H1 (cell line): ENCODE measurements at regions not wholly inside any gene's neighbourhood (a gene's known extent, or its start where the extent isn't known, plus 50 kb on each side); places are given as distances from the start of the nearest gene placed in this dataset.

Experiments used
- CTCF ChIA-PET: fragments of 300-600 bp; sonication (Branson Sonifier 250); formaldehyde crosslinking; loops from one replicate; lab custom pipeline; 2021; ENCODE audit not compliant: partially characterized antibody; lab: Charles Lee
- POLR2A ChIA-PET: fragments of 300-600 bp; sonication (Branson Sonifier 250); formaldehyde crosslinking; loops from one replicate; lab custom pipeline; 2021; ENCODE audit warnings: inconsistent platforms; ENCODE audit not compliant: partially characterized antibody; lab: Charles Lee
- DNase-seq, 2 experiments: peaks; one replicate each; pipeline versions ENCODE4 v3.0.0 to v3.0.0-alpha.2; 2010 to 2022; ENCODE audit warnings: low spot score in 2 of 2, low read depth in 1 of 2, mixed read lengths in 1 of 2
- FAIRE-seq: peaks from 2 replicates; lab custom pipeline; 2011; peaks lifted over from hg19 to GRCh38; lab: Jason Lieb, UNC
- H2AFZ ChIP-seq: 2 replicates; pipeline ENCODE4 v1.8.1; 2012; ENCODE audit warnings: low read length, inconsistent platforms
- H2AK5ac ChIP-seq: 2 replicates; pipeline ENCODE4 v1.6.1; 2013; ENCODE audit warnings: low read depth, low read length
- H2BK120ac ChIP-seq: replicated peaks from 2 replicates; pipeline ENCODE3; 2013; ENCODE audit warnings: low read depth, low read length, inconsistent platforms
- H2BK12ac ChIP-seq: 2 replicates; pipeline ENCODE4 v1.6.1; 2013; ENCODE audit warnings: low read depth, low read length
- H2BK15ac ChIP-seq: 2 replicates; pipeline ENCODE4 v1.6.1; 2013; ENCODE audit warnings: low read length
- H2BK20ac ChIP-seq: 2 replicates; pipeline ENCODE4 v1.6.1; 2013; ENCODE audit warnings: low read length
- H2BK5ac ChIP-seq: 2 replicates; pipeline ENCODE4 v1.6.1; 2013; ENCODE audit warnings: low read depth, low read length
- H3K14ac ChIP-seq: 2 replicates; pipeline ENCODE4 v1.6.1; 2013; ENCODE audit warnings: inconsistent platforms; ENCODE audit not compliant: insufficient read length
- H3K18ac ChIP-seq: 2 replicates; pipeline ENCODE4 v1.6.1; 2013; ENCODE audit warnings: low read length; ENCODE audit errors: extremely low read depth
- H3K23ac ChIP-seq: 2 replicates; pipeline ENCODE4 v1.6.1; 2013; ENCODE audit warnings: inconsistent platforms; ENCODE audit not compliant: insufficient read length
- H3K23me2 ChIP-seq: 2 replicates; pipeline ENCODE4 v1.6.1; 2013; ENCODE audit warnings: low read depth, low read length
- H3K27ac ChIP-seq: 2 replicates; pipeline ENCODE4 v1.6.1; 2011; ENCODE audit warnings: low read depth, low read length, inconsistent platforms
- H3K27me3 ChIP-seq, 4 experiments: replicated peaks in 1 of 4; 1 replicate in 1 of 4; 2 replicates in 3 of 4; pipeline versions ENCODE4 v1.6.1 to v1.8.1; 2011 to 2013; ENCODE audit warnings: low read length in 3 of 4, mild to moderate bottlenecking in 3 of 4, inconsistent platforms in 2 of 4, mixed read lengths in 2 of 4, moderate library complexity in 1 of 4; ENCODE audit not compliant: control insufficient read depth in 3 of 4, insufficient read depth in 3 of 4; ENCODE audit errors: extremely low read depth in 1 of 4
- H3K36me3 ChIP-seq, 4 experiments: 2 replicates each; pipeline versions ENCODE4 v1.6.1 to v1.8.1; 2011 to 2013; ENCODE audit warnings: mild to moderate bottlenecking in 4 of 4, low read length in 3 of 4, moderate library complexity in 2 of 4, control low read depth in 1 of 4, inconsistent platforms in 1 of 4; ENCODE audit not compliant: insufficient read depth in 4 of 4, control insufficient read depth in 2 of 4
- H3K4ac ChIP-seq: replicated peaks from 2 replicates; pipeline ENCODE3; 2013; ENCODE audit warnings: low read length, low read depth, mixed read lengths, inconsistent platforms; ENCODE audit not compliant: insufficient read length
- H3K4me1 ChIP-seq, 4 experiments: replicated peaks in 1 of 4; 1 replicate in 1 of 4; 2 replicates in 3 of 4; pipeline versions ENCODE4 v1.6.1 to v1.8.1; 2011 to 2013; ENCODE audit warnings: low read length in 3 of 4, inconsistent platforms in 2 of 4, mixed read lengths in 1 of 4; ENCODE audit not compliant: insufficient read depth in 4 of 4, control insufficient read depth in 3 of 4
- H3K4me2 ChIP-seq, 2 experiments: 2 replicates each; pipeline versions ENCODE4 v1.6.1 to v1.8.1; 2011 to 2013; ENCODE audit warnings: low read depth in 2 of 2, low read length in 2 of 2, control low read depth in 1 of 2, inconsistent platforms in 1 of 2, mild to moderate bottlenecking in 1 of 2; ENCODE audit not compliant: insufficient read depth in 1 of 2
- H3K4me3 ChIP-seq, 4 experiments: fragments of 200-600, 300-600 bp in 1 of 4; sonication (generic), shearing (Covaris generic), sonication (Bioruptor Twin) in 1 of 4; 2 replicates each; pipeline versions ENCODE4 v1.5.1 to v1.8.1; 2011 to 2016; ENCODE audit warnings: low read length in 4 of 4, low read depth in 3 of 4, control low read depth in 2 of 4, inconsistent platforms in 2 of 4, mild to moderate bottlenecking in 2 of 4, mixed read lengths in 1 of 4, moderate library complexity in 1 of 4; ENCODE audit not compliant: insufficient read depth in 2 of 4; ENCODE audit errors: extremely low read depth in 1 of 4
- H3K56ac ChIP-seq: replicated peaks from 2 replicates; pipeline ENCODE3; 2013; ENCODE audit warnings: low read depth, mild to moderate bottlenecking, mixed read lengths, low read length, inconsistent platforms; ENCODE audit not compliant: insufficient read length
- H3K79me1 ChIP-seq: 2 replicates; pipeline ENCODE4 v1.6.1; 2013; ENCODE audit warnings: low read depth, low read length, control low read depth
- H3K79me2 ChIP-seq, 2 experiments: 2 replicates each; pipeline versions ENCODE4 v1.6.1 to v1.8.1; 2012 to 2013; ENCODE audit warnings: low read length in 2 of 2, mild to moderate bottlenecking in 2 of 2, inconsistent platforms in 1 of 2; ENCODE audit not compliant: insufficient read depth in 2 of 2, control insufficient read depth in 1 of 2
- H3K9ac ChIP-seq, 4 experiments: replicated peaks in 1 of 4; 1 replicate in 1 of 4; 2 replicates in 3 of 4; pipeline versions ENCODE4 v1.6.1 to v1.8.1; 2011 to 2013; ENCODE audit warnings: low read depth in 3 of 4, low read length in 3 of 4, control low read depth in 2 of 4, mild to moderate bottlenecking in 2 of 4, moderate library complexity in 2 of 4, inconsistent platforms in 1 of 4; ENCODE audit errors: extremely low read depth in 1 of 4
- H3K9me3 ChIP-seq, 2 experiments: 2 replicates each; pipeline versions ENCODE4 v1.6.1 to v1.8.1; 2012 to 2013; ENCODE audit warnings: mild to moderate bottlenecking in 2 of 2, moderate library complexity in 2 of 2, control low read depth in 1 of 2, inconsistent platforms in 1 of 2, low read depth in 1 of 2, low read length in 1 of 2, mixed read lengths in 1 of 2; ENCODE audit not compliant: insufficient read depth in 2 of 2
- H4K20me1 ChIP-seq, 2 experiments: replicated peaks in 1 of 2; 2 replicates each; pipeline versions ENCODE3 to v1.8.1; 2011 to 2013; ENCODE audit warnings: inconsistent platforms in 2 of 2, low read length in 2 of 2, mild to moderate bottlenecking in 1 of 2; ENCODE audit not compliant: insufficient read depth in 2 of 2, control insufficient read depth in 1 of 2
- H4K5ac ChIP-seq: 2 replicates; pipeline ENCODE4 v1.6.1; 2013; ENCODE audit warnings: low read length, low read depth, mixed read lengths, inconsistent platforms; ENCODE audit not compliant: insufficient read length
- H4K8ac ChIP-seq: 2 replicates; pipeline ENCODE4 v1.8.0; 2013; ENCODE audit warnings: mild to moderate bottlenecking, moderate library complexity, low read length, inconsistent platforms; ENCODE audit not compliant: insufficient read depth; ENCODE audit errors: extremely low read depth
- H4K91ac ChIP-seq: replicated peaks from 2 replicates; pipeline ENCODE3; 2013; ENCODE audit warnings: low read length, mixed read lengths, inconsistent platforms; ENCODE audit not compliant: insufficient read length
- CHD1 ChIP-seq: IDR thresholded peaks from 2 replicates; pipeline ENCODE4 v1.6.1; 2012; ENCODE audit warnings: low read depth, low read length, improper control_type of control experiment
- EP300 ChIP-seq, 2 experiments: IDR thresholded peaks; 1 replicate in 1 of 2; 2 replicates in 1 of 2; pipeline ENCODE4 v1.6.1; 2011 to 2012; ENCODE audit warnings: low read depth in 2 of 2, low read length in 2 of 2, mild to moderate bottlenecking in 2 of 2, borderline replicate concordance in 1 of 2, inconsistent platforms in 1 of 2, moderate library complexity in 1 of 2
- HDAC6 ChIP-seq: IDR thresholded peaks from one replicate; pipeline ENCODE4 v1.7.1; 2012; ENCODE audit warnings: low read depth, mild to moderate bottlenecking, inconsistent platforms, low read length, moderate library complexity
- JUN ChIP-seq: IDR thresholded peaks from 2 replicates; pipeline ENCODE4 v1.6.1; 2011; ENCODE audit warnings: low read depth, mild to moderate bottlenecking, improper control_type of control experiment, low read length
- KDM5A ChIP-seq: fragments of 200-600 bp; IDR thresholded peaks from 2 replicates; pipeline ENCODE4 v1.7.1; 2012; ENCODE audit warnings: mild to moderate bottlenecking, low read length, inconsistent platforms, mixed read lengths
- NANOG ChIP-seq: IDR thresholded peaks from 2 replicates; pipeline ENCODE4 v1.6.1; 2011; ENCODE audit warnings: low read length, low read depth, mild to moderate bottlenecking, inconsistent platforms; ENCODE audit not compliant: insufficient read depth, poor library complexity, severe bottlenecking
- POLR2AphosphoS5 ChIP-seq: IDR thresholded peaks from 2 replicates; pipeline ENCODE4 v1.6.1; 2011; ENCODE audit warnings: low read depth, low read length
- RNF2 ChIP-seq: fragments of 200-900, 300-1000 bp; sonication (generic); IDR thresholded peaks from 2 replicates; pipeline ENCODE4 v1.7.1; 2016; ENCODE audit warnings: borderline replicate concordance, low read depth, mild to moderate bottlenecking, antibody characterized with exemption, low read length; ENCODE audit not compliant: poor library complexity, severe bottlenecking; ENCODE audit errors: missing control alignments
- SP4 ChIP-seq: IDR thresholded peaks from 2 replicates; pipeline ENCODE4 v1.6.1; 2012; ENCODE audit warnings: low read length, inconsistent platforms
- SUZ12 ChIP-seq: fragments of 200-600 bp; sonication (generic); IDR thresholded peaks from 2 replicates; pipeline ENCODE4 v1.6.1; 2012; ENCODE audit warnings: mild to moderate bottlenecking, inconsistent platforms, low read length, moderate library complexity, mixed read lengths
- WGBS, 2 experiments: shearing (Covaris generic) in 1 of 2; methylation state at CpG; one replicate each; pipeline versions ENCODE4 v1.1.6 to v1.1.7; 2013 to 2015; ENCODE audit warnings: low lambda C conversion rate in 2 of 2, mixed read lengths in 2 of 2, inconsistent platforms in 1 of 2, low coverage in 1 of 2, missing lambda C conversion rate in 1 of 2; ENCODE audit not compliant: insufficient replicate concordance in 2 of 2, insufficient coverage in 1 of 2, insufficient read length in 1 of 2; ENCODE audit errors: extremely low coverage in 1 of 2, missing lambda C conversion rate in 1 of 2; 5-methylcytosine and 5-hydroxymethylcytosine counted together

- 95% methylated on average over 2 of the region's 2 CpGs; no CpG with 5 or more reads in 1 of the 2 experiments for WGBS, 2 experiments
- ChIA-PET CTCF (no interaction called here), POLR2A (no interaction called here)
- Histone ChIP-seq H3K27me3 (no peaks in the 10 kb centered on the region), H3K4me1 (peaks cover 0 to 3% (median 0%) of the 10 kb centered on the region in 4 experiments; a peak in 1 of 7 replicates), H3K9me3 (no peaks in the 10 kb centered on the region), H2BK15ac (no peak overlapping the region), H3K9ac (no peak overlapping the region), H3K4ac (no peak overlapping the region), H4K8ac (no peak overlapping the region), H3K18ac (no peak overlapping the region), H2BK120ac (no peak overlapping the region), H2BK20ac (no peak overlapping the region), H3K79me1 (no peaks in the 10 kb centered on the region), H3K23ac (no peak overlapping the region), H2BK5ac (no peak overlapping the region), H4K91ac (no peak overlapping the region), H3K27ac (no peak overlapping the region), H3K79me2 (no peaks in the 10 kb centered on the region), H4K20me1 (no peaks in the 10 kb centered on the region), H3K23me2 (no peaks in the 10 kb centered on the region), H3K36me3 (no peaks in the 10 kb centered on the region), H3K14ac (no peak overlapping the region), H2AK5ac (no peak overlapping the region), H4K5ac (no peak overlapping the region), H3K4me2 (no peak overlapping the region), H3K56ac (no peak overlapping the region), H2BK12ac (no peak overlapping the region), H3K4me3 (no peak overlapping the region), H2AFZ (no peak overlapping the region)
- no peak for DNase-seq
- no peak for FAIRE-seq
- TF ChIP-seq EP300 (IDR thresholded peaks at IDR 0.05; ENCODE audit: borderline replicate concordance in 1 of 2, low read depth in 2 of 2, low read length in 2 of 2) (no peak), SUZ12 (no peak), RNF2 (no peak), POLR2AphosphoS5 (no peak), SP4 (no peak), NANOG (no peak), KDM5A (no peak), JUN (no peak), HDAC6 (no peak), CHD1 (no peak)
Observed at GRCh38 chr9:104301755-104302154, 202.3 kb upstream of the OR13F1 start.
